ENCODE measurements at regions not wholly inside any gene's neighbourhood (a gene's known extent, or its start where the extent isn't known, plus 50 kb on each side); places are given as distances from the start of the nearest gene placed in this dataset.
"Not testable (repeated sequence)": the region's sequence is repeated elsewhere in the genome, so short reads cannot be mapped to it uniquely, and the experiment has no call there.

DNA sequence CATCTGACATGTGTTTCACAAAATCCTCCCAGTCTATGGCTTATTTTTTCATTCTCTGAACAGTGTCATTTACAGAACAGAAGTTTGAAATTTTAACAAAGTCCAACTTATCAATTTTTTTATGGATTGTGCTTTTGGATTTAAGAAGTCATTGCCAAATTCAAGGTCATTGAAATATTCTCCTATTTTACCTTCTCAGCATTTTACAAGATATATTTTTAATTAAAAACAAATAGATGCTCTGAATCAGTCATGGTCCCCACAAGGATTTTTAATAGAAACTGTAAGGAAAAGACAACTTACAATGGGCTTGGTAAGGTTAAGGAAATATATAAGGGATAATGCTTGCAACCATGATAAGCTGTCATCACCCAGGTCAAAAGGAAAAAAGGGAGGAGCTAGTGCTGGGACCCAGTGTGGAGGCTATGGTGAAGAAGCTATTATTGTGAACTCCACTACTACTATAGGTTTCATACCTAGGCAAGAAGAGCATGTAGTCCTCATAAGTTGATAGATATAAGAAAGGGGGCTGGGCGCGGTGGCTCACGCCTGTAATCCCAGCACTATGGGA lies 144.5 kb upstream of the KCNJ15 start:
- DNase-seq (ENCODE audit: low spot score): no peak

DNA sequence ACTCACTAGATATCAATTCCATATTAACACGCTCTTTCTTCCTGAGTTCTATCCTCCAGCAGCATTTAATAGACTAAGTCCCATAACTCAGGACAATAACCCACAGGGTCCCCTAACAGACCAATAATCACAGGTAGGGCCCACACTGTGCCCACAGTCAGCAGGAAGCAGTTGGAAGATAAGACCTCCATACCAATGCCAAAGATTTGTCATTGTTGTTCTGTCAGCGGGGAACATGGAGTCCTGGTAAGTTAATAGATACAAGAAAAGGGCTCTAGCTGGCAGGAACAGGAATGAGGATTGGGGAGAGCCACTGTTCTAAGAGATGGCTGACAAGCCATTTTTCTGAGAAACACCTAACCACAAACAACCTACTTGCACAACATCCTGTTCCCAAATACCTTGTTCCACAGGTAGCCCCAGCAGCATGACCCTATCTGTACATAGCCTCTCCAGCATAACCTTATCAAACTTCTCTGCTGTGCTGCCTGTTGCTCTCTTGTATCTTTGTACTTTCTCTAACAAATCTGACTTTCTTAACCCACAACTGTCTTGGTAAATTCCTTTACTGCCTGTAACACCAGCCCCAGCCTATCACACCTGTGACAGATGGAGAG lies 142.0 kb upstream of the KCNJ15 start:
- no peak for DNase-seq (ENCODE audit: low spot score)

DNA sequence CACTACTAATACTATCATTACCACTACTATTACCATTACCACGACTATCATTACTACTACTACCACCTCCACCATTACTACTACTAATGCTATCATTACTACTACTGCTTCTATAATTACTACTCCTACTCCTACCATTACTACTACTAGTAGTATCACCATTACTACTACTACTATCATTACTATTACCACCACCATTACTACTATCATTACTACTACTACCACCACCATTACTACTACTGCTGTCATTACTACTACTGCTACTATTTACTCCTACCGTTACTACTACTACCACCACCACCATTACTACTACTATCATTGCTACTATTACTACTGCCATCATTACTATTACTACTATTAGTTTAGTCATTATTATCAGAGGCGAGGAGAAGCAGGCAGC lies 140.9 kb upstream of the KCNJ15 start:
- DNase-seq (ENCODE audit: low spot score): no peak

DNA sequence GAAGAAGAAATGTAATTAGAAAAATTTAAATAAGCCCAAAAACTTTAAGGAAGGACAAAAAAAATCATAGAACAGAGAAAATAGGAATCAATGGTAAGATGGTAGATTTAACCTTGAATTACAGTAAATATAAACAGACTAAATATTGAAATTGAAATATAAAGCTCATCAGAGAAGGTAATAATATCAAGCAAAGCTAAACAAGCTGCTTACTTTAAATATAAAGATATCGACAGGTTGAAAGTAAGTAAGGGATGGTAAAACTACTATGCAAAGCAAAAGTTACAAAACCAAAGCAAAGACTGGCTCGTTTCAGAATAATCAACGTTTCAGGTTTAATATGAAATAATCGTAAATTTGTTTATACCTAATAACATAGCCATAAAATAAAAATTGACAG lies 137.0 kb upstream of the KCNJ15 start:
- DNase-seq (ENCODE audit: low spot score): no peak

DNA sequence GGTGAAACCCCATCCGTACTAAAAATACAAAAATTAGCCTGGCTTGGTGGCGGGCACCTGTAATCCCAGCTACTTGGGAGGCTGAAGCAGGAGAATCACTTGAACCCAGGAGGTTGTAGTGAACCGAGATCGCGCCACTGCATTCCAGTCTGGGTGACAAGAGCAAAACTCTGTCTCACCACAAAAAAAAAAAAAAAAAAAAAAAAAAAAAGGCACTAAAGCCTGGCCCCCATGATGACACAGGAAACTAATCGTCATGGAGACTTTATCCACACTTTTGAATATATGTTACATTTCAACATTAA lies 136.2 kb upstream of the KCNJ15 start:
- DNase-seq (ENCODE audit: low spot score): not testable (repeated sequence)

DNA sequence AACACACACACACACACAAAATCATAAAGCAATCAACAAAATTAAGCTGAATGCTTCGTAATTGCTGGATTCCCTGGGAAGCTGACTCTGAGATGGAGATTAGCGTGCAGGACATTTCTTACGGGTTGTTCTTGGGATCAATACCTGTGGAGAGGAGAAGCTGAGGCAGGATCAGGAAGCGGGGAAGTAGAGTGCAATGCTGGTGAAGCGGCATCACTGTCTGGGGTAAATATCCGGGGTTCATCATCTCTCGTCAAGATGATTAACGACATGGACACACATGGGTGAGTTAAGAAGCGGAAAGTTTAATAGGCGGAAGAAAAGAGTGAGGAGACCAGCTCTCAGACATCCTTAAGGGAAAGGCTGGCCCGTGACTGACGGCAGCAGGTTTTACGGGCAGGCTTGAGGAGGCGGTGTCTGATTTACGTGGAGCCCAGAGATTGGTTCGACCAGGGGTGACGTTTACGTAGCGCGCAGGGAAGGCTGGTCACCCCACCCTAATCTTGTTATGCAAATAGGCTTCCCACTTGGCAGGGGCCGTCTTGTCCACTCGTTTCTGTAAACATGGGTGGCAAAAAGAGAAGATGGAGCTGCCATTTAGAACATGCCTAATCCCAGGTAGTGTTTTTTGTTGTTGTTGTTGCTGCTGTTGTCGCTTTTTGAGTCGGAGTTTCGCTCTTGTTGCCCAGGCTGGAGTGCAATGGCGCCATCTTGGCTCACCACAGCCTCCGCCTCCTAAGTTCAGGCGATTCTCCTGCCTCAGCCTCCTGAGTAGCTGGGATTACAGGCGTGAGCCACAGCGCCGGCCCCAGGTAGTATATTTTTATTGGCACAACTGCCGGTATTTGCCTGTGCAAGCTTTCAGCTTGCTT lies 135.6 kb upstream of the KCNJ15 start:
- no peak for DNase-seq (ENCODE audit: low spot score)

DNA sequence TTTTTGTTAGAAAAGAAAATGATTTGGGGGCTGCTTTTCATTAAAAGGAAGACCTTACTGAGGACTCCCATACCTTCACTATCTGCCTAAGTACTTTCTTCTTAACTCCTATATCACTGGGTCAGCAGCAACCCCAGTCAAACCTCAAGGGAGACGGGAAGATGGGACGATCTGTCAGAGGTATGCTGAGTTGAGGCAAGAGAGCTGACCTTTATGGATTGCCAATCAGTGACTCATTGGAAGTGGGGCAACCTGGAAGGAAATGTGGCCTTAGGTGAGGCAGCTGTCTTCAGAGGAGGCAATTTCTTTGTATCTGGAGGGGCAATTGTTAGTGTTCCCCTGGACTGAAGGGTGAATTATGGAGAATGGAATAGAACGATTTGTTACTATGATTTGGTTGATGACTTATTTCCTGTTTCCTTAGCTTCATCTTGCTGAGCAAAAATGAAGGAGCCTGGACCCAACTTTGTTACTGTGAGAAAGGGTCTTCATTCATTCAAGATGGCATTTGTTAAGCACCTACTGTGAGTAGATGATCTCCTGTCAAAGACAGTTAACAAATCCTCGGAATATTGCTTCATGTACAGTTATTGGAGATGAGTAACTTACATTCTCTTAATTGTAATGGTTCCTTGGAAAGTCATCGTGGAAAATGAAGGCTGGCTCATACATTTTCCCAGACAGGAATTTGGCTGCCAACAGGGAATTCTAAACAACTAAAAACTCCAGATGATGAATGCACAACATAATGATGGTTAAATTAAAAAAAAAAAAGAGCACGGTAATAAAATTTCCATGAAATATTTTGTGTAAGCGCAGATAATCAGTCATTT lies 134.7 kb upstream of the KCNJ15 start:
- no peak for DNase-seq (ENCODE audit: low spot score)

DNA sequence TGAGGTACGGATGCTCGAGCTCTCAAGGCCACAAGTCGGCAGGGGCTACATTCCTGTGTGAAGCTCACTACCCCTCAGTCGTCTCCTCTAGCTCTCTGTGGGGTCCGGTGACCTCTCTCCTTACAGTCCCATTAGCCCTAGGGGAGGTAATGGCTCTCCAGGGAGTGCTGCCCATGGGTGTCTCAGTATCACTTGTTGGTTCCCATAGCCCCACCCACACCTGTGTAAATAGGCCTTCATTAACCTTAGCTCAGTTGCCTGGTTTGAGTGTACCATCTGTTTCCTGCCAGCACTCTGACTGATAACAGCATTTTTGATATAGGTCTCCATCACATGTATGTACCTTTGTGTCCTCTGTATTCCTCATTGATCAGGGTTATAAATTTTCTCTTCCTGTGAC lies 133.2 kb upstream of the KCNJ15 start:
- DNase-seq (ENCODE audit: low spot score): no peak

DNA sequence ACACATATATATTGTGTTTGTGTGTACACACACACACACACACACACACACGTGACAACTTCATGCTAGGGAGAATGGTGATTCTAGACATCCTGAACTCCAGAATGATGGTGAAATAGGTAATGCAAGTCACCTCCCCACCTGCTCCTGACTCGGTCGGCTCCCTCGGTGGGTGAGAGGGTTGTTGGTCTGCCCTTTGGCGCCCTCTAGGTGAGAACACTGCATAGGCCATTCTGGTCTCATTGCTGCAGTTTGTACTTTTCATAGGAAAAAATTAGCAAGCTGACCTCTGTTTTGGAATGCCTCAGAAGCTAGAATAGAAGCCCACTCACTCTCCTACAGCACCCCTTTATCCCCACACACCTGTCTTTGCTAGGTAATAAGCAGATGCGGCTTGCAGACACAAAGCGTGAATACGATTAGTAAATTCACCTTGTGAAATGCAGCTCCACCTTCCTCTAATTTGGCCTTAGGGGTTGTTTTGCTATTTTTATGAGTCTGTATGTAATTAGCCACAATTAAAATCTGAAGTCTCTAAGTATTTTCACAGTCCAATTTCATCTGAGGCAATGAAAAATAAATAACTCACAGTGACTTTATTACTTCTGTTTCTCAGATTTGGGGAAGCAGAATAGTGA lies 130.0 kb upstream of the KCNJ15 start:
- peak; percentile 66 for DNase-seq (ENCODE audit: low spot score)

DNA sequence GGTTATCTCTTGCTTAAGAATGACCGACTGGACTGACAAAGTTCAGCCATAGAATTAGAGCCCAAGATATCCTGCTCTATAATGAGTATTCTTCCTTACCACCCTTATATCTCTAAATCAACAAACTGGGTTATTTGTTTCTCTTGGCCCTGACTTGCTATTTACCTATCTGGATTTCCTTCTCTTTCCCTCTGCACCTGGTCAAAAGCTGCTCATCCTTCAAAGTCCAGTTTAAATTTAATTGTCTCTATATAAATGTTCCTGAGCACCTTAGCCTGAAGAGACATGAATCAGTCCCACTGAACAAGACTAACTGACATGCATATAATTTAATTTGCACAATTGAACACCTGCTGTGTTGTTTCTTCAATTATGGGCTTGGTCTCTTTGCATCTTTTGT lies 127.1 kb upstream of the KCNJ15 start:
- DNase-seq (ENCODE audit: low spot score): no peak

DNA sequence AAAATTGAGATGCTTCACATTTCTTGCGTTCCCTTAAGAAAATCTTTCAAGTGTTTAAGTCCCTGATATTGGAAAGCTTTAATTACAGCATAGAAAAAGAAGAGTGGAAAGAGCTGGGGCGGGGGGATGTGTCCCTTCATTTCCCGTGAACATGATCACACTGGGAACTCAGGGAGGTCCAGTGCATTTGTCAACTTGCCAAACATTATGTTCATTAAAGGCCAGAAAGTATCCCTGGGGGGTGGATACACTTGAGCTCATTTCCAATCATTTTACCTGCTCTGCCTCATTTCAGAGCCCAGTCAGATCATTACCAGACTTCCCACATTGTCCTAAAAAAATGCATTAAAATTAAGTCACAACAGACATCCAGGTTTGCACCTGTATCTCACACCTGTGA lies 123.6 kb upstream of the KCNJ15 start:
- DNase-seq (ENCODE audit: low spot score): no peak

DNA sequence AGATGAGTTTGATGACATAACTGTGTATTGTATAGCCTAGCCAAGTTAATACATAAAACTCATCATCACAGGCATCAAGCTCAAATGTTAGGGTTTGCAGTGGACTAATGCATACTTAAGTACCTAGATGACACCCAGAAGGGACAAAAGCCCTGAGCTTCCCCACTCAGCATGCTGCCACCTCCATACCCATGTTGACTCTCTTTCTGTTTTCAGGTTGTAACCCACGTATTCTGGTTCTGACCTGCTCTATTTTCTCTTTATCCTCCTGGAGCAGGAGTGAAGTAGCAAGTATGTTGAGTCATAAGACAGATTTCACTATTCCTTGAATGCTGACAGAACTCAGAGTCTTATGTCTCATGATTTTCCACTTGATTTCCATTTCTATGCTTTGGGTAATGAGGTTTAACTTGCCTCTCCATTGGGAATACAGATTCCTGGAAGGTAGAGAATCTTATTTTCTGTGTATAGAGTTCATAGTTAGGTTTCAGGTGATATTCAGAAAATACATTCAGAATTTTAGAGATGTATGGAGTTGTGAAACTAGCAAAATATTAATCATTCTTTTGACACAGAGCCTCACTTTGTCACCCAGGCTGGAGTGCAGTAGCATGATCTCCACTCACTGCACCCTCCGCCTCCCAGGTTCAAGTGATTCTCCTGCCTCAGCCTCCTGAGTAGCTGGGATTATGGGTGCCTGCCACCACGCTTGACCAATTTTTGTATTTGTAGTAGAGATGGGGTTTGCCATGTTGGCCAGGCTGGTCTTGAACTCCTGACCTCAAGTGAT lies 122.5 kb upstream of the KCNJ15 start:
- no peak for DNase-seq (ENCODE audit: low spot score)

DNA sequence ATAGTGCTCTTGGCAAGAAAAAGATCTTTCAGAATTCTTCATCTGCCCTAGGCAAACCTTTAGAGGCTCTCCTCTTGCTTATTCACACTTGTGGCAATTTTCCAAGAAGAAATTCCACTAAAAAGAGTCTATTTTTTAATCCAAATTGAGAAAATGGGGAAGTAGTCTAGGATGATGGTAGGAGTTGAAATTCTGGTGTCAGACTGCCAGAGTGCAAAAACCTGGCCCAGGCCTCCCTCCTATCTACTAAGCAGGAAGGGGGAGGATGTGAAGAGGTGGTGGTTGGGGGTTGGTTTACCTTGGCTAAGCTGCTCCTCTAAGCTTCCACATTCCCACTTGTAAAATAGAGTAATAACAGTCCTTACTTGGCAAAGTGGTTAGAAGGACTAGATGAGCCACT lies 120.6 kb upstream of the KCNJ15 start:
- DNase-seq (ENCODE audit: low spot score): no peak

DNA sequence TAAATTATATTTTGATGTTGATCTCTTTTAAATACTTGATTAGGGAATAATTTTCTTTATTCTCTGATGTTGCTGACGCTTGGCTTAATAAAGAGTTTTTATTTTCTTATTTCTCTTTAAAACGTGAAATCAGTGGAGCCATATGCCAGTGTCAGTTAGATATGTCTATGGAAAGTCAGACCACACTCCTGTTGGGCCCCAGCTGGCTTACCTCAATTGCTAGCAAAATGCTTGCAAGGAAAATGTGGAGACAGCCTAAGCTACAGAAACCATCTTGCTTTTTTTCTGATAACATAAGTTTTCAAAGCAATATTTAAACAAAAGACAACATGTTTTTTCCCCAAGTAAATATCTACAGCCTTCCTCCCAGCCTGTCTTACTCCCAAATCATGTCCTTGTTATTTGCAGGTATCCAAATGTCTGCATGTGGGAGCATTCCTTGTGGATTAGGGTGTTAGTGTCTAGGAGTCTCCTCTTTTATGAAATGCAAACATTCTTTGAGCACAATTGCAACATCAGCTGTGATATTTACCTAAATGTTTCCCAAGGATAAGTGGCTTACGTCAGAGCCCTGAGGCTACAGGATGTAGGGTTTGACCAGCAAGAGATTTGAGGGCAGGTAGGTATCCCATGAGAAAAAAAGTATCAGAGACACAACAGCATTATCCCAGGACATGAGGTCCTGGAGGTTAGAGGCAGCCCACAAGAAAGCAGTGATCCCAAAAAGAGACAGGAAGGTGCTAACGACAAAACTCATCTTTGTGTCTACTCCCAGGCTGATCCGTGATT lies 117.2 kb upstream of the KCNJ15 start:
- DNase-seq (ENCODE audit: low spot score): no peak

DNA sequence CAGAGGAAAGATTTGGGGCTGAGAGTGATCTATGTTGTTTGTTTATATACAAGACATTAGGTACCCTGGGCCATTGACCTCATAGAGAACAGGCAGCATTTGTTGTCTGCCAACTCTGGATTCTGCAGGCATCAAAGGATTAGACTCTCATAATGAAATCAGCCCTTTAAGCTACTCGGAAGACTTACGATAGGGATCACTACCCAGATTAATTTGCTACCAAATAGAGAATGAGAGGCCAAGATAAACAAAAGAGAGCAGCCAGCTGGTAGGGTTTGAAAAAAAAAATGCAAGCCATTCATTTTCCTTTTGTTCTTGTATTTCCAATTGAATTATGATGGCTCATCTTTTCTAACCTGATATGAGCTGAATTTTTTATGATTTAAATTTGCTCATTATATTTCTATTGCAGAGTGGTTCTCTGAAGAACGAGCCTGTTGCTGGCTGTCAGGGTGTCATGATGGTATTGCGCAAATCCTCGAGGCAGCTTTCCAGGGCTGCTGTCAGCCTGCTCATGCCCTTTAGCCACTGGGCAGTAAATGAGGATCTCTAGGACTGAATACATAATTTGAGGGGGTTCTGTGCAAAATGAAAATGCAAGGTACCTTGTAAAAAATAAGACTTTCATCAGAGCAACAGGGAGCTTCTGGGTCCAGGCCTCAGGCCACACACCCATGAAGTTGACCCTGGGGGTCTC lies 116.4 kb upstream of the KCNJ15 start:
- peak; percentile 36 for DNase-seq (ENCODE audit: low spot score)

DNA sequence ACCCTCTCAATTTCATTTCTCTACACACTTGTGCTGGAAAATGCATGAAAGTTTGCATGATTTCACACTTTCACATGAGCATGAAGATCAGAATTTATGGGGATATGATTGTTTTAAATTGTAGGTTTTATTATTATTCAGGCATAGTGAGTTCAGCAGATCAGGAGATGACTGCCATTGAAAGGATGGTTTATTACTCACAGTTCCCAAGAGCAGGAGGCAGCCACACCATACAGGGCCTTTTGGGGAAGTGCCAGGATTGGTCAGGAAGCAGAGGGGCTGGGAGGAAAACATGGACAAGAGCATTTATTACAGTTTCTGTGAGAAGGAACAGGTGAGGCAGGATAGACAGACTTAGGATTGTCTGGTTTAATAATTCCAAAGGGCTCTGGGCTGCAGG lies 114.6 kb upstream of the KCNJ15 start:
- no peak for DNase-seq (ENCODE audit: low spot score)

DNA sequence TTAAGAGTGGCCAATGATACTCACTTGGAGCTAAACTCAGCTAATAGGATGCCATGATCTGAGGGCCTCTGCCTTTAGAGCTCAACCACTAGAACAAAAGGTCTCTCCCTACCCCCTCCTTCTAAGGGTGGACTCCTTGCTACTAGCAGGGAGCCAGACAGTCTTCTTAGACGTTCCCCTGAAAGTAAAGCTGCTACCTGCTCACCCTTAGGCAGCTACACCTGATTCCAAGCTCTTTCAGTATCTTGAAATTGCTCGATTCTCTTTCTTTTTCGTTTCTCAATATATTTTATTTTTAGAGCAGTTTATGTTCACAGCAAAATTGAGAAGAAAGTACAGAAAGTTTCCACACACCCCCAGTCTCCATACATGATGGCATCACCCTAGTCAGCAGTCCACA lies 112.6 kb upstream of the KCNJ15 start:
- no peak for DNase-seq (ENCODE audit: low spot score)

DNA sequence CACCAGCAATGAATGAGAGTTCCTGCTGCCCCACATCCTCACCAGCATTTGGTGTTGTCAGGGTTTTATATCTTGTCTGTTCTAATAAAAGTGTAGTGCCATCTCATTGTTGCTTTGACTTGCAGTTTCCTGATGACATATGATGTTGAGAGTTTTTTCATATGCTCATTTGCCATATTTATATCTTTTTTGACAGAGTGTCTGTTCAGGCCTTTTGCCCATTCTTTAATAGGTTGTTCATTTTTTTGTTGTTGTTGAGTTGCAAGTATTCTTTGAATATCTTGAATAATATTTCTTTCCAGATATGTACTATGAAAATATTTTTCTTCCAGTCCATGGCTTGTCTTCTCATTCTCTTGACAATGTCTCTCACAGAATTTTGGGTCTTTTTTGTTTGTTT lies 111.7 kb upstream of the KCNJ15 start:
- DNase-seq (ENCODE audit: low spot score): no peak

DNA sequence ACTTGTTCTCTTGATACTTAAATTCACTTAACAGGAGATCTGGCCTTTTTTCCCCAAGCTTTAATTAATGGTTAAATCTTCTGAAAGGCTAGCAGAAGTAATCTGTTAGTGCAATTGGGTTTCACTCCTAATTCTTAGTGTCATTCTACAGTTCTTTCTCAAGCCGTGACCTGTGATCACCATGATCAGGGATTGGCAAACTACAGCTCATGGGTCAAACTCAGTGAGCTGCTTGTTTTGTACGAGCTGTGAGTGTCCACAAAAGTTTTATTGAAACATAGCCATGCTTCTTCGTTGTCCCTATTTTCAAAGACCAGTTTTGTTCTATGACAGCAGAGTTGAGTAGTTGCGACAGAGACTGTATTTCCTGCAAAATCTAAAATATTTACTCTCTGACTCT lies 109.4 kb upstream of the KCNJ15 start:
- DNase-seq (ENCODE audit: low spot score): no peak

DNA sequence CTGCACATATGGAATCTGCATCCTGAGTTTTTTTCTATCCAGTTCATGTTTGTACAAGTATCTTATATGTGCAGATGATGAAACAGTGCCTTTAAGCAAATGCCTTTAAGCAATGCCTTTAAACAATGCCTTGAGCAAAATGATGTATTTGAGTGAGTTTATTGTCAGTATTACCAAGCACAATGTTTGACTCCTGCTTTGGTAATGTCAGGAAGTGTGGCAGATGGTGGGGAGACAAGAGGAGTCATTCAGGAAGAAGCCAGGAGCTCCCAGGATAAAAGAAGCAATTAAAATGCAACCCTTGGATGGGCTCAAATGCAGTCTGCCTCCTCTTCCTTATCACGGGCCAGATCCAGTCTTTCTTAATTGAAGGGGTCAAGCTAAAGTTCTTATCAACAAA lies 108.7 kb upstream of the KCNJ15 start:
- no peak for DNase-seq (ENCODE audit: low spot score)

All from D341Med (cell line).